IPS-NIHi7 (cell line): ENCODE measurements at regions not wholly inside any gene's neighbourhood (a gene's known extent, or its start where the extent isn't known, plus 50 kb on each side); places are given as distances from the start of the nearest gene placed in this dataset.
A peak's percentile ranks its signal among the peaks of the same experiment; 100 is the strongest.
"Not testable (repeated sequence)": the region's sequence is repeated elsewhere in the genome, so short reads cannot be mapped to it uniquely, and the experiment has no call there.

Experiments used
- DNase-seq: peaks from one replicate; pipeline ENCODE4 v3.0.0; 2012; ENCODE audit warnings: mixed read lengths; ENCODE audit errors: extremely low spot score

DNA sequence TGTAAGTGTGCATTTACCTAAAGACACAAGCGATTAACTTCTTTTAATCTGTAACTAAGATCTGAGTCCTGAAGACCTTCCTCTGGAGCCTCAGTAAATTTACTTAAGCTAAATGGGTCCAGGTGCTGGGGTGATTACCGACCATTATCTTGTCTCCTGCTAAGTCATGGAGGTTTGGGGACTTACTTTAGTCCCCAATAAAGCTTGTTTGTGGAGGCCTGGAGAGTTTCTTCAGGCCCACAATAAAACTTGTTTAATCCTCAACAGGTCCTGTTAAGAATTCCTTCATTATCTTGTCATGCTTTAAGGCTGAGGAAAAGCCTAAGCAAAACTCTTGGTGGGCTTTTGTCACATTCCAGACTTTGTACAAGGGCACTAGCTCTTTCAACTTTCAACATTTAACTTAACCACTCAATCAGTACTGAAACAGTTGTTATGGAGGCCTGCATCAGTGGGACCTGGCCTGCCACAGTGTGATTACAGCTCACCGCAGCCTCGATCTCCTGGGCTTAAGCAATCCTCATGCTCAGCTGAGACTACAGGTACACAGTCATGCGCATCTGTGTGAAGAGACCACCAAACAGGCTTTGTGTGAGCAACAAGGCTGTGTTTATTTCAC lies 84.0 kb downstream of the FMO4 start:
- no peak for DNase-seq

DNA sequence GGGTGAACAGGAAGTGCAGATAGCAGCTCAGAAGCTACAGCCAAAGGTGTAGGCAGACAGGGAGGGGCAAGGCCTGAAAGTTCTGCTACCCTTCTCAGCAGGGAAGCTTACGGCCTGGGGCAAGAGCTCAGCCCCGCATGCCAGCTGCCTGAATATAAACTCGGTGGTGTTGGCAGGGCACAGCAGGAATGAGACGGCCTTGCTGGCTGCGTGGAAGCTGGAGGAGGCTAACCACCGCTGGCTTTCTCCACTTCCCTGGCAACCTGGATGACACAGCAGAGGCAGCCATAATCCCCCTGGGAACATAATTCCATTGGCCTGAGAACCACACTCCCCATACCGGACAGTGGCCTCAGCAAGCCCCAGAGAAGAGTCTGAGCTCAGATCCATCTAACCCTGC lies 81.9 kb upstream of the PRRC2C start:
- no peak for DNase-seq

DNA sequence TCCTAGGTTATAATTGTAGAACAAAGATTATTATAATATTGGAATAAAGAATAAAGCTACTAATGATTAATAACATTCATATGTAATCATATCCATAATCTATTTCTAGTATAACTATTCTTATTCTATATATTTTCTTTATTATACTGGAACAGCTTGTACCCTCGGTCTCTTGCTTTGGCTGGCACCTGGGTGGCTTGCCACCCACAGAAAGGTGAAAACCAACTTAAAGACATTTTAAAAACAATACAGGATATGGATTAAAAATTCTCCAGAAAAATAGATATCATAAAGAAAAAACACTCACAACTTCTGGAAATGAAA lies 80.0 kb upstream of the PRRC2C start:
- DNase-seq: no peak

GRCh38 chr1:171413557-171413956 lies 71.8 kb upstream of the PRRC2C start:
- not testable (repeated sequence) for DNase-seq

- DNase-seq: no peak
Measured at GRCh38 chr1:171418546-171418945, 66.8 kb upstream of the PRRC2C start.

DNA sequence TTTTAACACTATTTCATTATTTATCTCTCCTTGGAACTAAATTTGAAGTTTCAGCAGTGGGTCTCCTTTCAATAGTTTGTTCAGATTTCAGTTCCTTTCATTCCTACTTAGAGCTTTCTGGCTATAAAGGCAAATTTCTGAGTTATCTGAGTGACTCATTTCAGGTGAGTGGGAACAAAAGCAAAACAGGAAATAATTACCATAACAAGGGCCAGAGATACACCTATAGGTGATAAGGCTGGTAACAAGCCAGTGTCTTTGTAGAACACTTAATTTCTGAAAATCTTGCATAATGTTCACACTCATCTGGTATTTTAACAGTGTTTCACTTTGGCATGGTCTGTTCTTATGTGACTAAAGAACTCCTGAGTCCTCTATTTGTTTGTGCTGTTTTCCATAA lies 64.5 kb upstream of the PRRC2C start:
- no peak for DNase-seq

DNA sequence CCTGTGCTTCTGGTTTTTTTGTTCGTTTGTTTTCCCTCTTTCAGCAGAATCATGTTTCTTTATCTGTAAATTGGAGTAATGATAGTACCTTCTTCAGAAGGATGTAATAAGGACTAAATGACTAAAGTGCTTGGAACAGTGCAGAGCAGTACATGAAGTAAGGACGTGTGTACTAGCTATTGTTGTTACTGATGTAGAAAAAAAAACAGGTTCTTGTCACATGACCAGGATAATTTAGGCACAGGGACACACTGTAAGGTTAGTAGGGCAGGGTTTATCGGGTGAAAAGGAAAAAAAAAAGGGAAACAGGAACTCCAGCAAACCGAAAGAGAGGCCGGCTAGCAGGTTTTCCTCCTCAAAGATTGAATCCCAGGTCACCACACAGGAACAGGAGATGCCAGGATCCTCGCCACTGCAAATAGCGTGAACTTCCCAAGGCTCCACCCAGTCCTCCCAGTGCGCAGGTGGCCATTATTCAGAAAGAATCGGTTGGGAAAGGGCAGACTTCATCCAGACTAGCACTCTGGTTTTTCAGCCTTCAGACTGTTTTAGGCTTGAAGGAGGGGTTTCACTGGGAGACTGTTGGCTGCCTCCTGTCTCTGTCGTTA lies 63.8 kb upstream of the PRRC2C start:
- DNase-seq: no peak

DNA sequence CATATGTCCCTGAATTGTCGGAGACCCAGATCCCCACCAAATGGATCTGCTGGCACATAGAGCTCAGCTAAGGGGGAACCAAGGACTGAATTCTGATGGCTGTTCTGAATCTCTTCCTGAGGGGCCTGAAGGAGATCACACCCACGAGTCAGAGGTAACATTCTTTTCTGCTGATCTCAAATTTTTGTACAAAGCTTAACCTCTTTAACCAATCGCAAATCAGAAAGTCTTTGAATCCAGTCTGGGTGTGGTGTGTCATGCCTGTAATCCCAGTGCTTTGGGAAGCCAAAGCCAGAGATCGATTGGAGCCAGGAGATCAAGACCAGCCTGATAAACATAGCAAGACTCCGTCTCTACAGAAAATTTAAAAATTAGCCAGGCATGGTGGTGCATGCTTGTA lies 62.8 kb upstream of the PRRC2C start:
- no peak for DNase-seq

- DNase-seq: peak; percentile 18
Measured at GRCh38 chr1:171424494-171424893, 60.8 kb upstream of the PRRC2C start.

DNA sequence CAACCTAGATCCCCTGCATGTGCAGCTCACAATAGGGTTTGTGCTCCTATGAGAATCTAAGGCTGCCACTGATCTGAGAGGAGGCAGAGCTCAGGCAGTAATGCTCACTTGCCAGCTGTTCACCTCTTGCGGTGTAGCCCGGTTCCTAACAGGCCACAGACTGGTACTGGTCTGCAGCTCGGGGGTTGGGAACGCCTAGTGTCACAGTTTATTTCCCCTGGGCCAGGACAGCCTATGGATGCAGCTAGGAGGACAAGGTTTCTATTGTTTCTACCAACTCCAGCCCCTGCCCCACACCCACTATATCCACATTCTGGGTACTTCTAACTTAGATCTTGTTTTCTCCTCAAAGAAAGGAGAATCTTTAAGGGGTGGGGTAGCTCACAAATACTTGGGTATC lies 58.7 kb upstream of the PRRC2C start:
- DNase-seq: no peak

- DNase-seq: no peak
Measured at GRCh38 chr1:171427852-171428471, 57.4 kb upstream of the PRRC2C start.

- no peak for DNase-seq
Measured at GRCh38 chr1:171429137-171429536, 56.2 kb upstream of the PRRC2C start.

- DNase-seq: peak; percentile 47
Measured at GRCh38 chr1:171431994-171432393, 53.3 kb upstream of the PRRC2C start.

DNA sequence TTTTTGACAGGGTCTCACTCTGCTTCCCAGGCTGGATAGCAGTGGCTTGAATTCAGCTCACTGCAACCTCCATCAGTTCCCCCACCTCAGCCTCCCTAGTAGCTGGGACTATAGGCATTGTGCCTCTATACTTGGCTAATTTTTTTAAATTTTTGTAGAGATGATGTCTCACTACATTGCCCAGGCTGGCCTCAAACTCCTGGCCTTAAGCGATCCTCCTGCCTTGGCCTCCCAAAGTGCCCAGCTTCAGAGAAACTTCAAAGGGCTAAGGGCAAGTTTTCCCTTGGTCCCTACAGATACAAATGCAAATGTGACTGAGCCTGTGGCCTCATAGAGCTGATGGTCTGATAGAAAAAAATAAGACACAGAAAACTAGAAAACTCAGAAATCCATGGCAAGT lies 52.9 kb upstream of the PRRC2C start:
- no peak for DNase-seq

GRCh38 chr1:171433451-171433850 lies 51.9 kb upstream of the PRRC2C start:
- DNase-seq: no peak

DNA sequence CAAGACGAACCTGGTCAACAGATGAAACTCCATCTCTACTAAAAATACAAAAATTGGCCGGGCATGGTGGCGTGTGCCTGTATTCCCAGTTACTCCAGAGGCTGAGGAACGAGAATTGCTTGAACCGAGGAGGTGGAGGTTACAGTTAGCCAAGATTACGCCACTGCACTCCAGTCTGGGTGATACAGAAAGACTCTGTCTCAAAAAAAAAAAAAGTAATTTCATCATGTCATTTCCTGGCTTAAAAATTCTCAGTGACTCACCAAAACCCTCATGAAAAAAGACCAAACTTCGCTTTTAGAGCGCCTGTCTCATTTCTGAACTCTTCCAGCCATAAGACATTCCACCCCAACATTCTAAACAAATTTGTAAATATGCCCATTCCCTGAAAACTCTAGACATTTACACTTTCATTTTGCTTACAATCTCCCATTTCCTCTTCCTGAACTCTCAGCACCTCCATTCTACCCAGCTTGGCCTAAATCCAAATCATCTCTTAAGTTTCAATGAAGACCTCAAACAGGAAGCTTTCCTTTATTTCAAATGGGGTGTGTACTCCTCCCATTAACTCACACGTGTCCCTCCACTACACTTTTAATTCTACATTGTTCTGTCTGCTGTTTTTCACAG lies 50.5 kb upstream of the PRRC2C start:
- DNase-seq: no peak
